ENCODE measurements at regions not wholly inside any gene's neighbourhood (a gene's known extent, or its start where the extent isn't known, plus 50 kb on each side); places are given as distances from the start of the nearest gene placed in this dataset.

DNA sequence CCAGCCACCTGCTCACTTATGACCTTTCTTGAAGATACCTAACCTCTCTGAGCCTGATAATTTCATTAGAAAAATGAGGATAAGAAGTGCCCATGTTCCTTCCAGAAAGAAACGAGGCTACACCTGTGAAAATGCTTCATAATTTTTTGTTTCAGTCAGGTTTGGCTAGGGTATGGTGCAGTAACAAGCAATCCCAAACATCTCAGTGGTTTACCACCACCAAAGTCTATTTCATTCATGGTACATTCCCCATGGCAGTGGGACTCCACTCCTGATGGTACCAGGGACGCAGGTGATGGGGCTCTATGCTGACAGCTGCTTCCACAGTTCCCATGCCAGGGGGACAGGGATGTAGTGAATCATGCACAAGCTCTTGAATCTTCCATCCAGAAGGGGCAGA lies 147.6 kb upstream of the CES5A start:
- no peak for DNase-seq
- no peak for FAIRE-seq
- TF ChIP-seq, protein P1, sequence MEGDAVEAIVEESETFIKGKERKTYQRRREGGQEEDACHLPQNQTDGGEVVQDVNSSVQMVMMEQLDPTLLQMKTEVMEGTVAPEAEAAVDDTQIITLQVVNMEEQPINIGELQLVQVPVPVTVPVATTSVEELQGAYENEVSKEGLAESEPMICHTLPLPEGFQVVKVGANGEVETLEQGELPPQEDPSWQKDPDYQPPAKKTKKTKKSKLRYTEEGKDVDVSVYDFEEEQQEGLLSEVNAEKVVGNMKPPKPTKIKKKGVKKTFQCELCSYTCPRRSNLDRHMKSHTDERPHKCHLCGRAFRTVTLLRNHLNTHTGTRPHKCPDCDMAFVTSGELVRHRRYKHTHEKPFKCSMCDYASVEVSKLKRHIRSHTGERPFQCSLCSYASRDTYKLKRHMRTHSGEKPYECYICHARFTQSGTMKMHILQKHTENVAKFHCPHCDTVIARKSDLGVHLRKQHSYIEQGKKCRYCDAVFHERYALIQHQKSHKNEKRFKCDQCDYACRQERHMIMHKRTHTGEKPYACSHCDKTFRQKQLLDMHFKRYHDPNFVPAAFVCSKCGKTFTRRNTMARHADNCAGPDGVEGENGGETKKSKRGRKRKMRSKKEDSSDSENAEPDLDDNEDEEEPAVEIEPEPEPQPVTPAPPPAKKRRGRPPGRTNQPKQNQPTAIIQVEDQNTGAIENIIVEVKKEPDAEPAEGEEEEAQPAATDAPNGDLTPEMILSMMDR (IDR thresholded peaks at IDR 0.05), result no peak
- Histone ChIP-seq H3K27ac (no peak overlapping the region), H3K27me3 (no peaks in the 10 kb centered on the region), H3K9me3 (no peaks in the 10 kb centered on the region), H3K4me3 (no peak overlapping the region), H3K36me3 (no peaks in the 10 kb centered on the region), H3K4me1 (no peaks in the 10 kb centered on the region)
- 23 to 32% methylated on average over 2 of the region's 2 CpGs for WGBS, 2 donors
- intact Hi-C loops (cut with DNase I), result no loop called here
- no peak for ATAC-seq

- H3K9me3 ChIP-seq, result no peaks in the 10 kb centered on the region
- no peak for ATAC-seq
- TF ChIP-seq, protein P1 (IDR thresholded peaks at IDR 0.05), result no peak
- FAIRE-seq, result no peak
- intact Hi-C loops (cut with DNase I), result no loop called here
- no peak overlapping the region for H3K4me3 ChIP-seq
- DNase-seq, result no peak
- H3K4me1 ChIP-seq, result no peaks in the 10 kb centered on the region
- H3K27ac ChIP-seq, result no peak overlapping the region
- H3K36me3 ChIP-seq, result no peaks in the 10 kb centered on the region
- H3K27me3 ChIP-seq, result peaks cover 0 to 3% (median 0%) of the 10 kb centered on the region in 4 donors
Measured at GRCh38 chr16:56019274-56019673, 144.1 kb upstream of the CES5A start.

DNA sequence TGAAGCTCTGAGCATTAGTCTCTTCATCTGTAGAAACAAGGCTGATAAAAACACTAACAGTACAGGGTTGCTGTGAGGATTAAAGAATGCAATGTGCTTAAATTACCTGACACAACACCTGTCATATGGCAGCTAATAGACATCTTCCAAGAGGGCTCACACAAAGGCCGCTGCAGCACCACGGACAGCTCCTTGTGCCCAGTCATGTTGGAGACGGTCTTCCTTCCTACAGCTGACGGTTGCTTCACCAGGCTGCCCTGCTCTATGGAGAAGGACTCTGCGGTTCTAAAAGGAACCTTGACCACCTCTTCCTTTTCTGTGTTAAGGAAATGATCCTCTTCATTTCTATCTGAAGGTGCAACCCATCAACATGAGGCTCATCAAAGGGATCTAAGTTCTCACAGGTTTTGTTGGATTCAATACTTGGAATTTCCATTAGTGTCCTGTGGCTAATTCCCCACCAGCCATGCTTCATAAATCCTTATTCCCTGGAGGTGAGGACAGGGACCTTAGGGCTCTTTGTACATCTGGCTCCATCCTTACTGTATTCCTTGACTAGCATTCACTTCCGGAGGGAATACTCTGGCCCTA lies 138.9 kb upstream of the CES5A start:
- Histone ChIP-seq H3K36me3 (no peaks in the 10 kb centered on the region), H3K9me3 (no peaks in the 10 kb centered on the region), H3K27me3 (peaks cover 0 to 3% (median 0%) of the 10 kb centered on the region in 4 donors), H3K4me1 (no peaks in the 10 kb centered on the region), H3K27ac (no peak overlapping the region), H3K4me3 (no peak overlapping the region)
- ATAC-seq, result peak in 3 of 4 donors; percentile 50 to 81 (median 56)
- DNase-seq, result peak; percentile 12 to 62 (median 46)
- intact Hi-C loops (cut with DNase I), result no loop called here
- WGBS, 2 donors, result 20 to 21% methylated on average over 6 of the region's 6 CpGs
- TF ChIP-seq, protein P1 (IDR thresholded peaks at IDR 0.05), result no peak
- FAIRE-seq, result no peak

- no peaks in the 10 kb centered on the region for H3K36me3 ChIP-seq
- intact Hi-C loops (cut with DNase I), result no loop called here
- 46 to 52% methylated on average over 3 of the region's 3 CpGs for WGBS, 2 donors
Measured at GRCh38 chr16:56012482-56012811, 137.3 kb upstream of the CES5A start.

More at GRCh38 chr16:56012482-56012811, 137.3 kb upstream of the CES5A start:
- Histone ChIP-seq H3K27me3 (peaks cover 0 to 3% (median 0%) of the 10 kb centered on the region in 4 donors), H3K4me3 (no peak overlapping the region), H3K4me1 (no peaks in the 10 kb centered on the region), H3K9me3 (no peaks in the 10 kb centered on the region), H3K27ac (no peak overlapping the region)
- no peak for FAIRE-seq
- no peak for DNase-seq
- TF ChIP-seq, protein P1 (IDR thresholded peaks at IDR 0.05), result no peak
- no peak for ATAC-seq

Data from pancreas (tissue), 10 donors.